Suprapubic skin (tissue), 4 donors: ENCODE measurements at regions not wholly inside any gene's neighbourhood (a gene's known extent, or its start where the extent isn't known, plus 50 kb on each side); places are given as distances from the start of the nearest gene placed in this dataset.

Experiments used
- DNase-seq, 2 donors: peaks; one replicate each; pipeline ENCODE4 v3.0.0-alpha.2; 2019; ENCODE audit warnings: low spot score in 2 of 2
- H3K27ac ChIP-seq: fragments of 200-600 bp; sonication (generic); one replicate; pipeline ENCODE4 v1.5.1; 2019
- H3K27me3 ChIP-seq: fragments of 200-600 bp; sonication (generic); one replicate; pipeline ENCODE4 v1.5.1; 2019
- H3K36me3 ChIP-seq: fragments of 200-600 bp; sonication (generic); one replicate; pipeline ENCODE4 v1.5.1; 2019
- H3K4me1 ChIP-seq: fragments of 200-600 bp; sonication (generic); one replicate; pipeline ENCODE4 v1.5.1; 2019
- H3K4me3 ChIP-seq: fragments of 200-600 bp; sonication (generic); one replicate; pipeline ENCODE4 v1.5.1; 2019; ENCODE audit warnings: mild to moderate bottlenecking
- H3K9me3 ChIP-seq: fragments of 200-600 bp; sonication (generic); one replicate; pipeline ENCODE4 v1.5.1; 2019
- EP300 ChIP-seq: sonication (generic); formaldehyde crosslinking; IDR thresholded peaks from one replicate; pipeline ENCODE4 v1.6.1; 2017; ENCODE audit warnings: antibody characterized with exemption
- POLR2A ChIP-seq, 2 donors: fragments of 450-650 bp; IDR thresholded peaks; one replicate each; pipeline ENCODE4 v1.6.1; 2017; ENCODE audit warnings: antibody characterized with exemption in 2 of 2, mild to moderate bottlenecking in 2 of 2, moderate library complexity in 2 of 2
- POLR2AphosphoS5 ChIP-seq, 3 donors: sonication (generic); formaldehyde crosslinking; IDR thresholded peaks; one replicate each; pipeline ENCODE4 v1.6.1; 2017; ENCODE audit warnings: antibody characterized with exemption in 3 of 3
- WGBS: methylation state at CpG from one replicate; pipeline ENCODE4 v1.1.5; 2018; 5-methylcytosine and 5-hydroxymethylcytosine counted together
- TF ChIP-seq, protein P1 (sequence below), 2 donors: fragments of 200-600 bp in 1 of 2; fragments of 450-650 bp in 1 of 2; sonication (generic) in 1 of 2; IDR thresholded peaks; one replicate each; pipeline ENCODE4 v1.5.1; 2016 to 2019; ENCODE audit warnings: antibody characterized with exemption in 2 of 2, mild to moderate bottlenecking in 1 of 2, moderate library complexity in 1 of 2

GRCh38 chr20:57909763-57910331 is 200.0 kb upstream of the PMEPA1 start:
- Histone ChIP-seq H3K4me3 (no peak overlapping the region), H3K4me1 (peaks cover under 1% of the 10 kb centered on the region), H3K27ac (no peak overlapping the region), H3K36me3 (no peaks in the 10 kb centered on the region), H3K27me3 (peaks cover 2% of the 10 kb centered on the region), H3K9me3 (no peaks in the 10 kb centered on the region)
- 83% methylated on average over 4 of the region's 4 CpGs for WGBS
- TF ChIP-seq POLR2A (IDR thresholded peaks at IDR 0.05) (no peak), POLR2AphosphoS5 (IDR thresholded peaks at IDR 0.05) (no peak), EP300 (no peak)
- TF ChIP-seq, protein P1, sequence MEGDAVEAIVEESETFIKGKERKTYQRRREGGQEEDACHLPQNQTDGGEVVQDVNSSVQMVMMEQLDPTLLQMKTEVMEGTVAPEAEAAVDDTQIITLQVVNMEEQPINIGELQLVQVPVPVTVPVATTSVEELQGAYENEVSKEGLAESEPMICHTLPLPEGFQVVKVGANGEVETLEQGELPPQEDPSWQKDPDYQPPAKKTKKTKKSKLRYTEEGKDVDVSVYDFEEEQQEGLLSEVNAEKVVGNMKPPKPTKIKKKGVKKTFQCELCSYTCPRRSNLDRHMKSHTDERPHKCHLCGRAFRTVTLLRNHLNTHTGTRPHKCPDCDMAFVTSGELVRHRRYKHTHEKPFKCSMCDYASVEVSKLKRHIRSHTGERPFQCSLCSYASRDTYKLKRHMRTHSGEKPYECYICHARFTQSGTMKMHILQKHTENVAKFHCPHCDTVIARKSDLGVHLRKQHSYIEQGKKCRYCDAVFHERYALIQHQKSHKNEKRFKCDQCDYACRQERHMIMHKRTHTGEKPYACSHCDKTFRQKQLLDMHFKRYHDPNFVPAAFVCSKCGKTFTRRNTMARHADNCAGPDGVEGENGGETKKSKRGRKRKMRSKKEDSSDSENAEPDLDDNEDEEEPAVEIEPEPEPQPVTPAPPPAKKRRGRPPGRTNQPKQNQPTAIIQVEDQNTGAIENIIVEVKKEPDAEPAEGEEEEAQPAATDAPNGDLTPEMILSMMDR (IDR thresholded peaks at IDR 0.05): no peak
- DNase-seq: peak in 1 of 2 donors; percentile 46

GRCh38 chr20:57908704-57909630 is 199.2 kb upstream of the PMEPA1 start:
- TF ChIP-seq, protein P1 (IDR thresholded peaks at IDR 0.05): no peak
- TF ChIP-seq POLR2AphosphoS5 (IDR thresholded peaks at IDR 0.05) (no peak), POLR2A (IDR thresholded peaks at IDR 0.05) (no peak), EP300 (no peak)
- DNase-seq: peak in 1 of 2 donors; percentile 56
- Histone ChIP-seq H3K27ac (no peak overlapping the region), H3K36me3 (no peaks in the 10 kb centered on the region), H3K9me3 (no peaks in the 10 kb centered on the region), H3K27me3 (peaks cover 2% of the 10 kb centered on the region), H3K4me3 (no peak overlapping the region), H3K4me1 (peaks cover 4% of the 10 kb centered on the region)
- WGBS: 61% methylated on average over 14 of the region's 14 CpGs

DNA sequence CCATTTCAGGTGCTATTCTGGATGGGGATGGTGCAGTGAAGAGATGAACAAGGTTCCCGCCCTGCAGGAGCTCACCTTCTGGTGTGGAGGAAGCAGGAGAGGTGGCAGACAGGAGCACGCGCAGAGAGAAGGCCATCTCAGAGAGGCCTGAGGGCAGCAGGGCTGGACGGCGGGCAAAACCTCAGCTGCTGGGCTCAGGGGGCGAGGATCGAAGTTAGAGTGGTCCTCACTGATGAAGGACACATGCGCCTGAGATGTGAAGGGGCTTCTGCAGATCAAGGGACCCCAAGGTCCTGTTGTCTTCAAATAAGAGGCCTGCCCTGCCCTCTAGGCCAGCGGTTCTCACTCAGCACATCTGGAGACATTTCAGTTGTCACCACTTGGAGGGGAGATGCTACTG is 198.4 kb upstream of the PMEPA1 start:
- no peak overlapping the region for H3K27ac ChIP-seq
- DNase-seq: peak in 1 of 2 donors; percentile 31
- no peak for TF ChIP-seq EP300
- no peak for TF ChIP-seq POLR2A (IDR thresholded peaks at IDR 0.05)
- TF ChIP-seq, protein P1 (IDR thresholded peaks at IDR 0.05): no peak
- no peak for TF ChIP-seq POLR2AphosphoS5 (IDR thresholded peaks at IDR 0.05)
- no peaks in the 10 kb centered on the region for H3K36me3 ChIP-seq
- no peak overlapping the region for H3K4me3 ChIP-seq
- peaks cover 4% of the 10 kb centered on the region for H3K4me1 ChIP-seq
- WGBS: 91% methylated on average over 9 of the region's 9 CpGs
- H3K9me3 ChIP-seq: no peaks in the 10 kb centered on the region
- peaks cover 2% of the 10 kb centered on the region for H3K27me3 ChIP-seq

- H3K9me3 ChIP-seq: no peaks in the 10 kb centered on the region
- peaks cover 4% of the 10 kb centered on the region for H3K4me1 ChIP-seq
- no peaks in the 10 kb centered on the region for H3K36me3 ChIP-seq
- TF ChIP-seq POLR2AphosphoS5 (IDR thresholded peaks at IDR 0.05) (no peak), POLR2A (IDR thresholded peaks at IDR 0.05) (no peak), EP300 (no peak)
- TF ChIP-seq, protein P1 (IDR thresholded peaks at IDR 0.05): no peak
- peak in 1 of 2 donors; percentile 44 for DNase-seq
- peaks cover 2% of the 10 kb centered on the region for H3K27me3 ChIP-seq
- WGBS: 84% methylated on average over 17 of the region's 20 CpGs
- H3K27ac ChIP-seq: no peak overlapping the region
- no peak overlapping the region for H3K4me3 ChIP-seq
Measured at GRCh38 chr20:57907131-57908000, 197.6 kb upstream of the PMEPA1 start.
